Endodermal cell (in vitro differentiated cells): ENCODE measurements at regions not wholly inside any gene's neighbourhood (a gene's known extent, or its start where the extent isn't known, plus 50 kb on each side); places are given as distances from the start of the nearest gene placed in this dataset.

Experiments used
- DNase-seq: peaks from one replicate; pipeline ENCODE4 v3.0.0-alpha.2; 2017
- H3K27ac ChIP-seq: 2 replicates; pipeline ENCODE4 v1.5.1; 2013; ENCODE audit warnings: mild to moderate bottlenecking, low read depth, low read length, moderate library complexity
- H3K27me3 ChIP-seq: 2 replicates; pipeline ENCODE4 v1.6.1; 2013; ENCODE audit warnings: mild to moderate bottlenecking, low read length, moderate library complexity; ENCODE audit not compliant: insufficient read depth, control insufficient read depth, poor library complexity, severe bottlenecking
- H3K36me3 ChIP-seq: 2 replicates; pipeline ENCODE4 v1.7.0; 2013; ENCODE audit warnings: mild to moderate bottlenecking, low read length, moderate library complexity; ENCODE audit not compliant: control insufficient read depth, insufficient read depth
- H3K4me1 ChIP-seq: one replicate; pipeline ENCODE4 v1.7.0; 2013; ENCODE audit warnings: low read length; ENCODE audit not compliant: control insufficient read depth, insufficient read depth
- H3K4me3 ChIP-seq: 2 replicates; pipeline ENCODE4 v1.5.1; 2013; ENCODE audit warnings: mild to moderate bottlenecking, low read length, moderate library complexity
- H3K9ac ChIP-seq: 2 replicates; pipeline ENCODE4 v1.6.1; 2013; ENCODE audit warnings: mild to moderate bottlenecking, low read length, moderate library complexity; ENCODE audit not compliant: poor library complexity, severe bottlenecking; ENCODE audit errors: extremely low read depth
- H3K9me3 ChIP-seq: 2 replicates; pipeline ENCODE4 v1.6.1; 2013; ENCODE audit warnings: mild to moderate bottlenecking, low read length, moderate library complexity; ENCODE audit not compliant: control insufficient read depth
- H3K27ac Mint-ChIP-seq: 2 replicates; pipeline ENCODE4 v1.8.0; 2020; ENCODE audit warnings: mixed read lengths
- H3K27me3 Mint-ChIP-seq: 2 replicates; pipeline ENCODE4 v1.8.0; 2021; ENCODE audit warnings: mild to moderate bottlenecking, mixed read lengths; ENCODE audit not compliant: insufficient read depth
- H3K36me3 Mint-ChIP-seq: 2 replicates; pipeline ENCODE4 v1.8.0; 2020; ENCODE audit warnings: low read depth, mixed read lengths
- H3K4me1 Mint-ChIP-seq: 2 replicates; pipeline ENCODE4 v1.8.0; 2020; ENCODE audit warnings: mixed read lengths
- H3K4me3 Mint-ChIP-seq: 2 replicates; pipeline ENCODE4 v1.8.0; 2020; ENCODE audit warnings: mild to moderate bottlenecking, moderate library complexity, mixed read lengths
- H3K9me3 Mint-ChIP-seq: 2 replicates; pipeline ENCODE4 v1.8.0; 2020; ENCODE audit warnings: mild to moderate bottlenecking, mixed read lengths
- CTCF ChIP-seq: fragments of 200-600 bp; sonication (generic); conservative IDR thresholded peaks from 2 replicates; pipeline ENCODE4 v1.5.0; 2021; ENCODE audit warnings: antibody characterized with exemption, mild to moderate bottlenecking
- WGBS, 2 experiments: methylation state at CpG; one replicate each; pipeline versions ENCODE4 v1.1.5 to v1.1.7; 2013; ENCODE audit warnings: missing lambda C conversion rate in 2 of 2, mixed read lengths in 1 of 2; ENCODE audit not compliant: insufficient coverage in 1 of 2, insufficient read length in 1 of 2; 5-methylcytosine and 5-hydroxymethylcytosine counted together

- H3K4me1 ChIP-seq, result no peaks in the 10 kb centered on the region
- H3K9ac ChIP-seq, result no peak overlapping the region
- no peaks in the 10 kb centered on the region for H3K27me3 ChIP-seq
- no peak overlapping the region for H3K4me3 Mint-ChIP-seq
- no peaks in the 10 kb centered on the region for H3K36me3 Mint-ChIP-seq
- no peak for DNase-seq
- WGBS, 2 experiments, result 89 to 91% methylated on average over 6 to 8 of the region's 8 CpGs
- H3K27ac Mint-ChIP-seq, result no peak overlapping the region
- H3K9me3 Mint-ChIP-seq, result no peaks in the 10 kb centered on the region
- H3K27ac ChIP-seq, result no peak overlapping the region
- H3K4me3 ChIP-seq, result no peak overlapping the region
- H3K36me3 ChIP-seq, result no peaks in the 10 kb centered on the region
- H3K27me3 Mint-ChIP-seq, result peaks cover 15% of the 10 kb centered on the region
- peaks cover 24% of the 10 kb centered on the region for H3K4me1 Mint-ChIP-seq
- H3K9me3 ChIP-seq, result no peaks in the 10 kb centered on the region
- TF ChIP-seq CTCF, result no peak
Observed at GRCh38 chr1:4961935-4962645, 307.7 kb downstream of the AJAP1 start.

GRCh38 chr1:4960782-4961475, 306.5 kb downstream of the AJAP1 start:
- Histone ChIP-seq H3K36me3 (no peaks in the 10 kb centered on the region), H3K27me3 (no peaks in the 10 kb centered on the region), H3K4me3 (no peak overlapping the region), H3K27ac (no peak overlapping the region), H3K9ac (no peak overlapping the region), H3K9me3 (no peaks in the 10 kb centered on the region), H3K4me1 (no peaks in the 10 kb centered on the region)
- Mint-ChIP-seq H3K4me3 (no peak overlapping the region), H3K4me1 (peaks cover 20% of the 10 kb centered on the region), H3K27me3 (peaks cover 11% of the 10 kb centered on the region), H3K27ac (no peak overlapping the region), H3K36me3 (no peaks in the 10 kb centered on the region), H3K9me3 (peaks cover 1% of the 10 kb centered on the region)
- DNase-seq, result peak; percentile 62
- WGBS, 2 experiments, result 85 to 88% methylated on average over 14 to 16 of the region's 16 CpGs
- no peak for TF ChIP-seq CTCF

- Histone ChIP-seq H3K36me3 (no peaks in the 10 kb centered on the region), H3K4me1 (no peaks in the 10 kb centered on the region), H3K9me3 (peaks cover under 1% of the 10 kb centered on the region), H3K9ac (no peak overlapping the region), H3K4me3 (no peak overlapping the region), H3K27ac (no peak overlapping the region), H3K27me3 (no peaks in the 10 kb centered on the region)
- TF ChIP-seq CTCF, result no peak
- Mint-ChIP-seq H3K4me1 (peaks cover 14% of the 10 kb centered on the region), H3K36me3 (no peaks in the 10 kb centered on the region), H3K4me3 (no peak overlapping the region), H3K27ac (no peak overlapping the region), H3K9me3 (peaks cover 6% of the 10 kb centered on the region), H3K27me3 (peaks cover 11% of the 10 kb centered on the region)
- DNase-seq, result no peak
- 93 to 100% methylated on average over 4 to 9 of the region's 9 CpGs for WGBS, 2 experiments
Observed at GRCh38 chr1:4960336-4960735, 305.9 kb downstream of the AJAP1 start.
